Superior temporal gyrus (tissue), 1 donor: ENCODE measurements at regions not wholly inside any gene's neighbourhood (a gene's known extent, or its start where the extent isn't known, plus 50 kb on each side); places are given as distances from the start of the nearest gene placed in this dataset.
"Not testable (repeated sequence)": the region's sequence is repeated elsewhere in the genome, so short reads cannot be mapped to it uniquely, and the experiment has no call there.

Source experiments
- DNase-seq: peaks from one replicate; pipeline ENCODE4 v3.0.0-alpha.2; 2016; ENCODE audit errors: extremely low spot score

- DNase-seq, result no peak
Measured at GRCh38 chr9:85212887-85213286, 528.9 kb downstream of the AGTPBP1 start.

- DNase-seq, result no peak
Measured at GRCh38 chr9:85212209-85212608, 529.5 kb downstream of the AGTPBP1 start.

DNA sequence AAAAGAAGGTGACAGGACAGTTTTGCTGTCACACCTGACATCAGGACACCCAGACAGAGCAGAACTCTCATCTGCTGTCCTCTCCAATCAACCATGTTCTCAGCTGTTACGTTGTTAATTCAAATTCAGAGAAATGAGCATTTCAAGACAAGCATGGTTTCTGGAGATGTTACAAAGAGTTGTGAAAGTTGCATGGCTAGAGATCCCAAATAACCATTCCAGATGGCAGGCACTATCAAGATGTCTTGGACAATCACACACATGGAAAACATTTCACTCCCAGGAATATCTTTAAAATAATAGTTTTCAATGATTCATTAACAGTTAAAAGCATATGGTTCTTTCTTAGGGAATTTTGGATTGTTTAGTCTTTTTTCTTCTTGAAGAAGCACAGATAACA lies 533.1 kb downstream of the AGTPBP1 start:
- DNase-seq, result no peak

- no peak for DNase-seq
Measured at GRCh38 chr9:85204176-85204575, 534.6 kb downstream of the NTRK2 start.

- DNase-seq, result peak; percentile 76
Measured at GRCh38 chr9:85202596-85202995, 533.1 kb downstream of the NTRK2 start.

GRCh38 chr9:85200726-85201404 lies 531.3 kb downstream of the NTRK2 start:
- no peak for DNase-seq

DNA sequence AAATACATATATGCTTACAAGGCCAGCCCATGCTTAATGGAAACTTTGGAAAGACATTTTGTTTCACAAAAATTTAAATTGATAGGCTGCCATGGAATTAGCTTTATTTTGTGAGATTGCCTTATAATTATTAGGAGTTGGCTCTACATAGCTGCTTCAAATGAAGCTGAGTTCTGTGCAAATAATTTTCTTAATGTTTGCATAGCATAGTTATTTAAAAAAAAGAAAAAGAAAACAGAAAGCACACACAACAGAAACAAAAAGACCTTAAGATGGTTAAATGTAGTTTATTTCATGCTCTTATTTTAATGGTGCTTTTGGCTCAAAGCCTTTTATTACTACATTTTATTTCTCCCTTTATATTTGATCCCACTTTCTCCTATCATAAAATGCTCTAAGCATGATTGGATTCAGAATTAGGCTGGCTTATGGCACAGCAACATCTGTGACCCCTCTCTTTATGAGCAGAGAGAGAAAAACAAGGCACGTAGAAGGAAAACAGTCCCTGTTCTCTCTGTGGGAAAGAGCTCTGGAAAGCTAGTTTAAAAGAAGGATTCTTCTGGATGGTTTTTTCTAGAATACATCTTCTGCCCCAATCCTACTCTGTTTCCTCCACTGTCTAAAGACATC lies 530.5 kb downstream of the NTRK2 start:
- DNase-seq, result no peak

DNA sequence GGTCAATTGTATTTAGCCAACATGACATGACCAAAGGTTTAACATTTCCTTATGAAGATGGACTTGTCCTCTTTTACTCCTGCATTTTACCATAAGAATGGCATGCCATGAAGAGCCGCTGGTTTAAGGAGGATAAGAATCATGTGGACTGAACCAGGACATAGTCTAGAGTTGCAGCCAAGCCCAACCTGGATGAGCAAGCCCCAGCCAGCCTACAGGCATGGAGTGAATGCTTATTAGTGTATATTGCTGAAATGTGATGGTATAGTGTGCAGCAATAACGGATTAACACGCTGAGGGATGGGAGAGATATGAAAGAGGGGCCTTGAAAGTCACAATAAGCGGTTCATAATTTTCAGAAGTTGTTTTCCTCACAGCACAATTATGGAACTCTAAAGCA lies 523.2 kb downstream of the NTRK2 start:
- no peak for DNase-seq

GRCh38 chr9:85186218-85186585 lies 516.7 kb downstream of the NTRK2 start:
- no peak for DNase-seq

DNA sequence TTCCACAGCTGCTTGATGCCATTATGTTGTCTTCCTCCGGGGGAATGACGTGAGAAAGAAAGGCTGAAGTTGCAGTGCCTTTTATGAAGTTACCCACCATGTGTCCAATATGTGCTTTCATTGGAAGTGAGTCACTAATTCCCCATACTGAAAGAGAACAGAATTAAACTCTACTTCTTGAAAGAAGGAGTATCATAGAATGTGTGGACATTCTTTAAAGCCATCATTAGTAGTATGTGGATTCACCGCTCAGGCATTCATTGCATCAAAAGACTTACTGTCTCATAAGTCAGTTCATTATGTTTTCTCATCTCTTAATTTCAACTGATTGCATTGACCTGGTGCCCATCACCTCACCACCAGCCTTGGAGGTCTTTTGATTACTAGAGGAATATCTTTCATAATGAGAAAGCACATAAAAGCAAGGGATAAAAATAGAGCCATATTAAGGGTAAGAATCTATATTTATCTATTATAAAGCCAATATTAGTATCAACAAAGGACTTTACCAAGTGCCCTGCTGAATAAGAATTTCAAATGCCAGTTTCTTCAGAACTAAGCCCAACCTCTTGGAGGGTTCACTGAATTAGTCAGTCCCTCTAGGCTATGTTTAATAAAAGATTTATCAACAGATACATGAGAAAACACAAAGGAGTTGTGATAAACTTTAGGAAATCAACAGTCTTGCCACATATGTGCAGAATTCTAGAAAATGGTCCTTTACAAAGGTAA lies 516.1 kb downstream of the NTRK2 start:
- no peak for DNase-seq

- no peak for DNase-seq
Measured at GRCh38 chr9:85182383-85182782, 512.9 kb downstream of the NTRK2 start.

GRCh38 chr9:85178474-85178873 lies 508.9 kb downstream of the NTRK2 start:
- peak; percentile 63 for DNase-seq

DNA sequence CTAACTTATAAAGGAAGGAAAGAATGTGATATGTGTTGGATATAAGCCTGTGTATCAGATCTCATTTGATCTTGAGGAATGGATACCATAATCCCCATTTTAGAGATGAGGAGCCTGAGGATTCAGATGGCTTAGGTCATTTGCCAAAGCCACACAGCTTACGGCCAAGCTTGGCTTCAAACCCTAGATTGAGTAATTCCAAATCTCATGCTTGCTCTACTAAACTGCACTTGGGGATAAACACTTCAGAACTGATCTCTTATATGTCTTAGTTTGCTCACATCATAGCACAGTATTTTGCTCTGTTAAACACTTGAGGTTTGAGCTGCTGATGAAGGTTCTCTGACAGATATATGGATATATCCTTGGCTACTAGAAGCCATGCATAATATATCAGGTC lies 504.4 kb downstream of the NTRK2 start:
- no peak for DNase-seq

DNA sequence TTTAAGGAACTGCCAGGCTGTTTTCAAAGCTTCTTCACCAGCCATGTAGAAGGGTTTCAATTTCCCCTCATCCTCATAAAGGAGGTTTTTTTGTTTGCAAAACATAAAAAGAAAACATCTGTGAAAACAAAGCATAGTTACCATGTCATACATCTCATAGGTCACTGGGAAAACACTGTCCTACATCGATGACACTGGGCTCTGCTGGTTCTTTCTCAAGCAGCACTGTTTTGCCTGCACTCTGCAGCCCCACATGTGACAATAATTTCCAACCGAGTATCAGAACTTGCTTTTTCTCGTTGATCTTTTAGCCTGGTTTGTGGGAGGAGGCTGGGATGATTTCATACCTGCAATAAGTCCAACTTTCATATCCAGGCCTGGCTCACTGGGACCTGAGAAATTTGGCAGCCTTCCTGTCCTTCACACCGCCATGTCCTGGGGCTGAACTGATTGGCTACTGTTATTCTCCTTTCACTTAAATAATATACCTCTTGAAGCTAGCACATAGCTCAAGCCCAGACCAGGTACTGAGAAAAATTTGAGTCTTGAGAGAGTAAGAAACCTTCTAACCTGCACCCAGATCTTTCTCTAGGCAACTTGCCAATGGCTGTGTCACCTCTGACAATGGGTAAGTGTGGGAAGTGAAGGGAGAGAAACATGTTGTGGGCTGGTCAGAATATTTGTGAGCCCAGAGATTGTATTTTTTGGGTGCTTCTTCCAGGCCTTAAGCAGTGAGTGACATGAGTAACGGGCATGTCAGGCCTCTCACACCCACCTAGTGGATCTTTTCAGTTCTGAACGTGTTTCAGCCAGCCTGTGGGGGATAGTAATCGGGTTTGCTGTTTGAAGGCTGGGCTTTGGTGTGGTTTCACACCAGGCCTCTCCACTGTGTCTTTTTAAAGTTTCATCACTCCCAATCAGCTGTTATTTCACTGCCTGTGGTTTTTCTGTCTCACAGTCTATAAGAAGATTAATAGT lies 502.8 kb downstream of the NTRK2 start:
- DNase-seq, result no peak

DNA sequence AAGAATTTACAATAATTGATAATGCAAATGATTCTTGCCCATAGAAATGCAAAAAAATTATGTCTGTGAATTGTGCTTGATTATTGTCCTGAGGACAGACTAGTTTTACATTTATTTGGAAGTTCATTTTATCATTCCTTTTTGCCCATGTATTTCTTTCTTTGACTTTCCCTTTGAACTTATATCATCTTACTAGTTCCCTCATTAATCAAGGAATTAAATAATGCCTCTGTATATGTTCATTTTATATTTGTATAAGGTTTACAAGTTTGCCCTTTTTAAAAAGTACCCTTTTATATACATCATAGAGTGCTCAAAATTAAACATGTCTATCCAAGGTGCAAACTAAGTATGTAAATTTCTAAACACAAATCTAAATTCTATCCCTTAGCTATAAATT lies 501.6 kb downstream of the NTRK2 start:
- DNase-seq, result no peak

DNA sequence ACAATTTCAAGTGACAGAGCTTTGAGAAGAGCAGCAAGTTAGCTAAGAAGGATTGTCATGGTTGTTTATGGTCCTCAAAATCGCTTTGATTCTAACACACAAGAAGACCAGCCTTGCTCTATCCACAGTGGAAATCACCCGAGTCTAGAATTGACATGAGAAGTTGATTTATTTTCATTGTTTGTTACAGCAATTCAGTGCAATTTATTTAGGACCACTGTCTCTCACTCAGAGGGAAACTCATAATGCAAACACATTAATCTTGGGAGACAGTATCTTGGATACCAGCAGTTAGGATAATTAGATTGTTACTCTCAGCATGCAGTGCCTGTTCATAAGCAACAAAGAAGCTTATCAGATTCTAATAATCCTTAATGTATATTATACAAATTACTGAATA lies 498.9 kb downstream of the NTRK2 start:
- DNase-seq, result no peak

- no peak for DNase-seq
Measured at GRCh38 chr9:85167146-85167545, 497.6 kb downstream of the NTRK2 start.

GRCh38 chr9:85163825-85164224 lies 494.3 kb downstream of the NTRK2 start:
- DNase-seq, result no peak

DNA sequence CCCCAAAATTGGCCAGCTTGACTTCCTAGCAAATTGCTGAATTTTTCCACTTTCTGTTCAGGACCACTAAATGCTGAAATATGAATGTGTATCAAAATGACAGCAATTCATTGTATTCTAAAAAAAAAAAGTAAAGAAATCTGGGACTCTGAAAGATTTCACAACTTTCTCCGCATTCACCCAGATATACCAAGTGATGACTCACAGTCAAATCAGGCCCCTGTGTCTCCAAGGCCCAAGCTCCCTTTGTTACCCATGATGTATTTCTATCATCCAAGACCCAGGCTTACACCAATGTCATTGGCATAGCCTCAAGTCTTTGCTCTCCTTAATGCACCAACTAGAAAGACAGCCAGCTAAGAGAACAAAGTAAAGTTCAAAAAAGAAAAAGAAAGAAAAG lies 493.9 kb downstream of the NTRK2 start:
- no peak for DNase-seq

DNA sequence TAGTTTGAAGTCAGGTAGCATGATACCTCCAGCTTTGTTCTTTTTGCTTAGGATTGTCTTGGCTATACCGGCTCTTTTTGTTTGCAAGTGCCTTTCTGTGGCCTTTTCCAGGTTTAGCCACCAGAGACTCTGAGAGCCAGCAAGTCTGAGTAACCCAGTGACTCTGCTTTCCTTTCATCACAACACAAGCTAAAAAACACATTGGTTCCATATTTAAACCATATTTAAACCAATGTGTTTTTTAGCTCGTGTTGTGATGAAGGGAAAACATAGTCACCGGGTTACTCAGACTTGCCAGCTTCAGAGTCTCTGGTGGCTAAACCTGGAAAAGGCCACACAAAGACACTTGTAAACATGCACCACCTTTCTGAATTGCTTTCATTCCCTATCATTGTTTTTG lies 493.3 kb downstream of the NTRK2 start:
- DNase-seq, result no peak

DNA sequence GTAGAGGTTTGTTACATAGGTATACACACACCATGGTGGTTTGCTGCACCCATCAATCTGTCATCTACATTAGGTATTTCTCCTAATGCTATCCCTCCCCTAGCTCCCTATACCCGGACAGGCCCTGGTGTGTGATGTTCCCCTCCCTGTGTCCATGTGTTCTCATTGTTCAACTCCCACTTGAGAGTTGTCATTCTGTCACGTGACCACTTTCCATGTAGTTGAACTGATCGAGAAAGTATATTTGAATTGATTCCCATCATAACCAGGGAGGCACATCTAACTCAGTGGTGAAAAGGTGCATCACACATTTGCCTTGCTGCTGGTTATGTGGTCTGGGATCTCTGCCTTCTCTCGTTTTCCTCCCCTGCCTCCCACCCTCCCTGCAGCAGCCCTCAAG lies 491.4 kb downstream of the NTRK2 start:
- not testable (repeated sequence) for DNase-seq

- DNase-seq, result no peak
Measured at GRCh38 chr9:85158512-85158911, 489.0 kb downstream of the NTRK2 start.
